Ascending aorta (tissue), 2 donors: ENCODE measurements at regions not wholly inside any gene's neighbourhood (a gene's known extent, or its start where the extent isn't known, plus 50 kb on each side); places are given as distances from the start of the nearest gene placed in this dataset.
"Not testable (repeated sequence)": the region's sequence is repeated elsewhere in the genome, so short reads cannot be mapped to it uniquely, and the experiment has no call there.

ENCODE experiments used
- DNase-seq, 2 donors: peaks; one replicate each; pipeline ENCODE4 v3.0.0-alpha.2; 2019; ENCODE audit warnings: low spot score in 2 of 2
- H3K27ac ChIP-seq, 2 donors: fragments of 200-600 bp; sonication (generic); one replicate each; pipeline ENCODE4 v1.5.1; 2016 to 2017; ENCODE audit warnings: mild to moderate bottlenecking in 1 of 2
- H3K27me3 ChIP-seq: fragments of 200-600 bp; sonication (generic); one replicate; pipeline ENCODE4 v1.5.1; 2017
- H3K36me3 ChIP-seq, 2 donors: fragments of 200-600 bp; sonication (generic); one replicate each; pipeline ENCODE4 v1.5.1; 2016
- H3K4me1 ChIP-seq, 2 donors: fragments of 200-600 bp; sonication (generic); one replicate each; pipeline ENCODE4 v1.5.1; 2016 to 2017; ENCODE audit warnings: mild to moderate bottlenecking in 1 of 2
- H3K4me3 ChIP-seq, 2 donors: fragments of 200-600 bp; sonication (generic); one replicate each; pipeline ENCODE4 v1.5.1; 2016 to 2017; ENCODE audit warnings: mild to moderate bottlenecking in 1 of 2
- H3K9me3 ChIP-seq, 2 donors: fragments of 200-600 bp; sonication (generic); one replicate each; pipeline ENCODE4 v1.5.1; 2016
- CTCF ChIP-seq, 3 experiments: fragments of 200-600 bp in 2 of 3; fragments of 450-650 bp in 1 of 3; sonication (generic) in 2 of 3; IDR thresholded peaks; one replicate each; pipeline ENCODE4 v1.5.1; 2016 to 2019; ENCODE audit warnings: antibody characterized with exemption in 3 of 3, mild to moderate bottlenecking in 1 of 3, moderate library complexity in 1 of 3
- intact Hi-C: fragments of 100-400 bp; cut with DNase I; formaldehyde crosslinking; loops from one replicate; pipeline ENCODE4 v1.15.1; 2023

GRCh38 chr14:103191844-103192243 is 68.6 kb downstream of the TNFAIP2 start:
- TF ChIP-seq CTCF (IDR thresholded peaks at IDR 0.05): no peak
- no peaks in the 10 kb centered on the region for H3K9me3 ChIP-seq
- H3K4me1 ChIP-seq: peaks cover 0 to 3% of the 10 kb centered on the region in 2 donors
- no peaks in the 10 kb centered on the region for H3K36me3 ChIP-seq
- DNase-seq: peak in 1 of 2 donors; percentile 50
- no peak overlapping the region for H3K4me3 ChIP-seq
- H3K27ac ChIP-seq: no peak overlapping the region
- intact Hi-C loops: no loop called here
- peaks cover 5% of the 10 kb centered on the region for H3K27me3 ChIP-seq

GRCh38 chr14:103192246-103192840 is 69.1 kb downstream of the TNFAIP2 start:
- DNase-seq: peak in 1 of 2 donors; percentile 48
- intact Hi-C loops: no loop called here
- no peaks in the 10 kb centered on the region for H3K9me3 ChIP-seq
- H3K4me1 ChIP-seq: peaks cover 0 to 3% of the 10 kb centered on the region in 2 donors
- H3K27me3 ChIP-seq: peaks cover 5% of the 10 kb centered on the region
- no peak for TF ChIP-seq CTCF (IDR thresholded peaks at IDR 0.05)
- H3K36me3 ChIP-seq: no peaks in the 10 kb centered on the region
- H3K4me3 ChIP-seq: no peak overlapping the region
- H3K27ac ChIP-seq: no peak overlapping the region

GRCh38 chr14:103192861-103193260 is 69.6 kb downstream of the TNFAIP2 start:
- intact Hi-C loops, H3K4me3 ChIP-seq, H3K36me3 ChIP-seq, H3K27ac ChIP-seq, DNase-seq, H3K9me3 ChIP-seq, H3K27me3 ChIP-seq, H3K4me1 ChIP-seq: not testable (repeated sequence)

GRCh38 chr14:103193491-103193890 is 70.2 kb downstream of the TNFAIP2 start:
- peak in 1 of 2 donors; percentile 37 for DNase-seq
- H3K36me3 ChIP-seq, H3K4me1 ChIP-seq, H3K4me3 ChIP-seq, intact Hi-C loops, H3K9me3 ChIP-seq, H3K27me3 ChIP-seq, H3K27ac ChIP-seq: not testable (repeated sequence)

GRCh38 chr14:103194256-103195045 is 71.2 kb downstream of the TNFAIP2 start:
- TF ChIP-seq CTCF (IDR thresholded peaks at IDR 0.05): no peak

GRCh38 chr14:103195828-103196615 is 72.8 kb downstream of the TNFAIP2 start:
- intact Hi-C loops: no loop called here
- no peak overlapping the region for H3K4me3 ChIP-seq
- no peaks in the 10 kb centered on the region for H3K27me3 ChIP-seq
- no peaks in the 10 kb centered on the region for H3K4me1 ChIP-seq
- TF ChIP-seq CTCF (IDR thresholded peaks at IDR 0.05): no peak
- H3K27ac ChIP-seq: no peak overlapping the region
- peak in 1 of 2 donors; percentile 37 for DNase-seq
- H3K9me3 ChIP-seq: no peaks in the 10 kb centered on the region
- H3K36me3 ChIP-seq: no peaks in the 10 kb centered on the region

More at GRCh38 chr14:103194256-103195045, 71.2 kb downstream of the TNFAIP2 start:
- no peaks in the 10 kb centered on the region for H3K9me3 ChIP-seq
- intact Hi-C loops: no loop called here
- peak in 1 of 2 donors; percentile 55 for DNase-seq
- no peak overlapping the region for H3K4me3 ChIP-seq
- H3K27ac ChIP-seq: no peak overlapping the region
- no peaks in the 10 kb centered on the region for H3K27me3 ChIP-seq
- H3K4me1 ChIP-seq: no peaks in the 10 kb centered on the region
- H3K36me3 ChIP-seq: no peaks in the 10 kb centered on the region
